ENCODE measurements at regions not wholly inside any gene's neighbourhood (a gene's known extent, or its start where the extent isn't known, plus 50 kb on each side); places are given as distances from the start of the nearest gene placed in this dataset.
"Not testable (repeated sequence)": the region's sequence is repeated elsewhere in the genome, so short reads cannot be mapped to it uniquely, and the experiment has no call there.

GRCh38 chr2:126085011-126085795 is 570.8 kb upstream of the GYPC start:
- no peak overlapping the region for H3K4me3 Mint-ChIP-seq (ENCODE audit: low read depth)
- H3K27ac Mint-ChIP-seq, result no peak overlapping the region
- DNase-seq (ENCODE audit: low spot score), result no peak
- no peaks in the 10 kb centered on the region for H3K4me1 Mint-ChIP-seq (ENCODE audit: low read depth)
- peaks cover 5% of the 10 kb centered on the region for H3K9me3 Mint-ChIP-seq
- intact Hi-C loops (cut with micrococcal nuclease), result no loop called here
- no peaks in the 10 kb centered on the region for H3K27me3 Mint-ChIP-seq (ENCODE audit: low read depth)
- H3K36me3 Mint-ChIP-seq (ENCODE audit: low read depth), result no peaks in the 10 kb centered on the region

- peaks cover 5% of the 10 kb centered on the region for H3K9me3 Mint-ChIP-seq
- H3K27me3 Mint-ChIP-seq (ENCODE audit: low read depth), result no peaks in the 10 kb centered on the region
- intact Hi-C loops (cut with micrococcal nuclease), result no loop called here
- H3K4me1 Mint-ChIP-seq (ENCODE audit: low read depth), result no peaks in the 10 kb centered on the region
- H3K27ac Mint-ChIP-seq, result no peak overlapping the region
- no peak overlapping the region for H3K4me3 Mint-ChIP-seq (ENCODE audit: low read depth)
- H3K36me3 Mint-ChIP-seq (ENCODE audit: low read depth), result no peaks in the 10 kb centered on the region
- no peak for DNase-seq (ENCODE audit: low spot score)
Measured at GRCh38 chr2:126100962-126101361, 555.0 kb upstream of the GYPC start.

GRCh38 chr2:126106006-126106405 is 550.0 kb upstream of the GYPC start:
- intact Hi-C loops (cut with micrococcal nuclease), result no loop called here
- H3K9me3 Mint-ChIP-seq, result no peaks in the 10 kb centered on the region
- H3K27me3 Mint-ChIP-seq (ENCODE audit: low read depth), result no peaks in the 10 kb centered on the region
- no peak overlapping the region for H3K27ac Mint-ChIP-seq
- no peak overlapping the region for H3K4me3 Mint-ChIP-seq (ENCODE audit: low read depth)
- no peak for DNase-seq (ENCODE audit: low spot score)
- no peaks in the 10 kb centered on the region for H3K4me1 Mint-ChIP-seq (ENCODE audit: low read depth)
- H3K36me3 Mint-ChIP-seq (ENCODE audit: low read depth), result no peaks in the 10 kb centered on the region

- Mint-ChIP-seq H3K9me3 (peaks cover 1% of the 10 kb centered on the region), H3K4me3 (ENCODE audit: low read depth) (no peak overlapping the region), H3K36me3 (ENCODE audit: low read depth) (no peaks in the 10 kb centered on the region), H3K27me3 (ENCODE audit: low read depth) (no peaks in the 10 kb centered on the region), H3K27ac (no peak overlapping the region), H3K4me1 (ENCODE audit: low read depth) (no peaks in the 10 kb centered on the region)
- no peak for DNase-seq (ENCODE audit: low spot score)
- intact Hi-C loops (cut with micrococcal nuclease), result no loop called here
Measured at GRCh38 chr2:126107883-126108282, 548.1 kb upstream of the GYPC start.

- intact Hi-C loops (cut with micrococcal nuclease), result no loop called here
- no peaks in the 10 kb centered on the region for H3K36me3 Mint-ChIP-seq (ENCODE audit: low read depth)
- DNase-seq (ENCODE audit: low spot score), result no peak
- H3K27ac Mint-ChIP-seq, result no peak overlapping the region
- no peaks in the 10 kb centered on the region for H3K4me1 Mint-ChIP-seq (ENCODE audit: low read depth)
- peaks cover 3% of the 10 kb centered on the region for H3K9me3 Mint-ChIP-seq
- H3K27me3 Mint-ChIP-seq (ENCODE audit: low read depth), result no peaks in the 10 kb centered on the region
- no peak overlapping the region for H3K4me3 Mint-ChIP-seq (ENCODE audit: low read depth)
Measured at GRCh38 chr2:126115975-126116374, 540.0 kb upstream of the GYPC start.

- Mint-ChIP-seq H3K9me3 (peaks cover 2% of the 10 kb centered on the region), H3K4me3 (ENCODE audit: low read depth) (no peak overlapping the region), H3K27ac (no peak overlapping the region), H3K4me1 (ENCODE audit: low read depth) (no peaks in the 10 kb centered on the region), H3K27me3 (ENCODE audit: low read depth) (no peaks in the 10 kb centered on the region), H3K36me3 (ENCODE audit: low read depth) (no peaks in the 10 kb centered on the region)
- DNase-seq (ENCODE audit: low spot score), result no peak
- intact Hi-C loops (cut with micrococcal nuclease), result no loop called here
Measured at GRCh38 chr2:126117886-126118285, 538.1 kb upstream of the GYPC start.

GRCh38 chr2:126145752-126146151 is 510.2 kb upstream of the GYPC start:
- H3K36me3 Mint-ChIP-seq (ENCODE audit: low read depth), result no peaks in the 10 kb centered on the region
- no peaks in the 10 kb centered on the region for H3K4me1 Mint-ChIP-seq (ENCODE audit: low read depth)
- H3K4me3 Mint-ChIP-seq (ENCODE audit: low read depth), result no peak overlapping the region
- no peak for DNase-seq (ENCODE audit: low spot score)
- no peaks in the 10 kb centered on the region for H3K27me3 Mint-ChIP-seq (ENCODE audit: low read depth)
- no peaks in the 10 kb centered on the region for H3K9me3 Mint-ChIP-seq
- intact Hi-C loops (cut with micrococcal nuclease), result no loop called here
- no peak overlapping the region for H3K27ac Mint-ChIP-seq

- no peak for DNase-seq (ENCODE audit: low spot score)
- Mint-ChIP-seq H3K9me3 (peaks cover 16% of the 10 kb centered on the region), H3K27me3 (ENCODE audit: low read depth) (no peaks in the 10 kb centered on the region), H3K4me3 (ENCODE audit: low read depth) (no peak overlapping the region), H3K4me1 (ENCODE audit: low read depth) (no peaks in the 10 kb centered on the region), H3K36me3 (ENCODE audit: low read depth) (no peaks in the 10 kb centered on the region), H3K27ac (no peak overlapping the region)
- intact Hi-C loops (cut with micrococcal nuclease), result no loop called here
Measured at GRCh38 chr2:126154256-126154785, 501.6 kb upstream of the GYPC start.

- H3K27ac Mint-ChIP-seq; H3K9me3 Mint-ChIP-seq; intact Hi-C loops (cut with micrococcal nuclease); DNase-seq (ENCODE audit: low spot score); H3K27me3 Mint-ChIP-seq (ENCODE audit: low read depth); H3K4me1 Mint-ChIP-seq (ENCODE audit: low read depth); H3K4me3 Mint-ChIP-seq (ENCODE audit: low read depth); H3K36me3 Mint-ChIP-seq (ENCODE audit: low read depth): not testable (repeated sequence)
Measured at GRCh38 chr2:126160950-126161349, 495.0 kb upstream of the GYPC start.

- H3K4me1 Mint-ChIP-seq (ENCODE audit: low read depth), result no peaks in the 10 kb centered on the region
- peaks cover 4% of the 10 kb centered on the region for H3K9me3 Mint-ChIP-seq
- no peak overlapping the region for H3K27ac Mint-ChIP-seq
- DNase-seq (ENCODE audit: low spot score), result no peak
- no peak overlapping the region for H3K4me3 Mint-ChIP-seq (ENCODE audit: low read depth)
- intact Hi-C loops (cut with micrococcal nuclease), result no loop called here
- H3K36me3 Mint-ChIP-seq (ENCODE audit: low read depth), result no peaks in the 10 kb centered on the region
- H3K27me3 Mint-ChIP-seq (ENCODE audit: low read depth), result no peaks in the 10 kb centered on the region
Measured at GRCh38 chr2:126172631-126173184, 483.2 kb upstream of the GYPC start.

- Mint-ChIP-seq H3K9me3 (peaks cover 4% of the 10 kb centered on the region), H3K27me3 (ENCODE audit: low read depth) (no peaks in the 10 kb centered on the region), H3K27ac (no peak overlapping the region), H3K36me3 (ENCODE audit: low read depth) (no peaks in the 10 kb centered on the region), H3K4me1 (ENCODE audit: low read depth) (no peaks in the 10 kb centered on the region), H3K4me3 (ENCODE audit: low read depth) (no peak overlapping the region)
- intact Hi-C loops (cut with micrococcal nuclease), result no loop called here
- DNase-seq (ENCODE audit: low spot score), result no peak
Measured at GRCh38 chr2:126175222-126175621, 480.7 kb upstream of the GYPC start.

GRCh38 chr2:126177479-126177878 is 478.5 kb upstream of the GYPC start:
- intact Hi-C loops (cut with micrococcal nuclease), result no loop called here
- Mint-ChIP-seq H3K4me3 (ENCODE audit: low read depth) (no peak overlapping the region), H3K9me3 (no peaks in the 10 kb centered on the region), H3K36me3 (ENCODE audit: low read depth) (no peaks in the 10 kb centered on the region), H3K27me3 (ENCODE audit: low read depth) (no peaks in the 10 kb centered on the region), H3K4me1 (ENCODE audit: low read depth) (no peaks in the 10 kb centered on the region), H3K27ac (no peak overlapping the region)
- no peak for DNase-seq (ENCODE audit: low spot score)

GRCh38 chr2:126187668-126188067 is 468.3 kb upstream of the GYPC start:
- no peak for DNase-seq (ENCODE audit: low spot score)
- no peaks in the 10 kb centered on the region for H3K4me1 Mint-ChIP-seq (ENCODE audit: low read depth)
- H3K27me3 Mint-ChIP-seq (ENCODE audit: low read depth), result no peaks in the 10 kb centered on the region
- H3K36me3 Mint-ChIP-seq (ENCODE audit: low read depth), result no peaks in the 10 kb centered on the region
- H3K9me3 Mint-ChIP-seq, result peaks cover 5% of the 10 kb centered on the region
- H3K27ac Mint-ChIP-seq, result no peak overlapping the region
- H3K4me3 Mint-ChIP-seq (ENCODE audit: low read depth), result no peak overlapping the region
- intact Hi-C loops (cut with micrococcal nuclease), result no loop called here
